ENCODE measurements at regions not wholly inside any gene's neighbourhood (a gene's known extent, or its start where the extent isn't known, plus 50 kb on each side); places are given as distances from the start of the nearest gene placed in this dataset.
A peak's percentile ranks its signal among the peaks of the same experiment; 100 is the strongest.

- DNase-seq (ENCODE audit: low read depth), result no peak
- no peak overlapping the region for H3K4me3 ChIP-seq (ENCODE audit: low read length)
- TF ChIP-seq CTCF (conservative IDR thresholded peaks at IDR 0.05; ENCODE audit: low read depth, low read length), result no peak
These were observed 94.7 kb upstream of the SLC8A1 start for GRCh38 chr2:40546439-40547191.

- no peak overlapping the region for H3K4me3 ChIP-seq (ENCODE audit: low read length)
- no peak for TF ChIP-seq CTCF (conservative IDR thresholded peaks at IDR 0.05; ENCODE audit: low read depth, low read length)
- no peak for DNase-seq (ENCODE audit: low read depth)
These were observed 96.6 kb upstream of the SLC8A1 start for GRCh38 chr2:40548521-40548920.

- TF ChIP-seq CTCF (conservative IDR thresholded peaks at IDR 0.05; ENCODE audit: low read depth, low read length), result no peak
- no peak overlapping the region for H3K4me3 ChIP-seq (ENCODE audit: low read length)
- no peak for DNase-seq (ENCODE audit: low read depth)
These were observed 98.2 kb upstream of the SLC8A1 start for GRCh38 chr2:40550085-40550484.

- DNase-seq (ENCODE audit: low read depth), result no peak
- H3K4me3 ChIP-seq (ENCODE audit: low read length), result no peak overlapping the region
- TF ChIP-seq CTCF (conservative IDR thresholded peaks at IDR 0.05; ENCODE audit: low read depth, low read length), result no peak
These were observed 99.2 kb upstream of the SLC8A1 start for GRCh38 chr2:40551081-40551480.

- TF ChIP-seq CTCF (conservative IDR thresholded peaks at IDR 0.05; ENCODE audit: low read depth, low read length), result peak; percentile 82
- H3K4me3 ChIP-seq (ENCODE audit: low read length), result no peak overlapping the region
- no peak for DNase-seq (ENCODE audit: low read depth)
These were observed 102.9 kb upstream of the SLC8A1 start for GRCh38 chr2:40554665-40555294.

GRCh38 chr2:40556293-40556692, 104.4 kb upstream of the SLC8A1 start:
- TF ChIP-seq CTCF (conservative IDR thresholded peaks at IDR 0.05; ENCODE audit: low read depth, low read length), result no peak
- no peak overlapping the region for H3K4me3 ChIP-seq (ENCODE audit: low read length)
- no peak for DNase-seq (ENCODE audit: low read depth)

- H3K4me3 ChIP-seq (ENCODE audit: low read length), result no peak overlapping the region
- TF ChIP-seq CTCF (conservative IDR thresholded peaks at IDR 0.05; ENCODE audit: low read depth, low read length), result no peak
- DNase-seq (ENCODE audit: low read depth), result no peak
These were observed 104.8 kb upstream of the SLC8A1 start for GRCh38 chr2:40556739-40557138.

Data from retinal pigment epithelial cell (primary cell).